HG03159 (cell line): ENCODE measurements at regions not wholly inside any gene's neighbourhood (a gene's known extent, or its start where the extent isn't known, plus 50 kb on each side); places are given as distances from the start of the nearest gene placed in this dataset.
"Not testable (repeated sequence)": the region's sequence is repeated elsewhere in the genome, so short reads cannot be mapped to it uniquely, and the experiment has no call there.

Source experiments
- ATAC-seq: cut with Tn5 transposase; IDR thresholded peaks from one replicate; pipeline ENCODE4 v1.9.1; 2021; ENCODE audit warnings: mild to moderate bottlenecking, moderate library complexity; ENCODE audit not compliant: unreplicated experiment

GRCh38 chr5:102554082-102554481 is 55.3 kb upstream of the SLCO6A1 start:
- ATAC-seq, result no peak

GRCh38 chr5:102554728-102555127 is 55.9 kb upstream of the SLCO6A1 start:
- ATAC-seq, result peak; percentile 87

- ATAC-seq, result peak; percentile 71
Observed at GRCh38 chr5:102561894-102562760, 63.3 kb upstream of the SLCO6A1 start.

GRCh38 chr5:102570747-102571146 is 71.9 kb upstream of the SLCO6A1 start:
- ATAC-seq, result no peak

GRCh38 chr5:102578362-102578761 is 79.6 kb upstream of the SLCO6A1 start:
- no peak for ATAC-seq

GRCh38 chr5:102579379-102579778 is 80.6 kb upstream of the SLCO6A1 start:
- ATAC-seq, result no peak

- no peak for ATAC-seq
Observed at GRCh38 chr5:102581011-102581410, 82.2 kb upstream of the SLCO6A1 start.

- no peak for ATAC-seq
Observed at GRCh38 chr5:102582696-102583095, 83.9 kb upstream of the SLCO6A1 start.

- no peak for ATAC-seq
Observed at GRCh38 chr5:102583276-102584124, 84.7 kb upstream of the SLCO6A1 start.

GRCh38 chr5:102589661-102590060 is 90.9 kb upstream of the SLCO6A1 start:
- no peak for ATAC-seq

GRCh38 chr5:102590467-102590866 is 91.7 kb upstream of the SLCO6A1 start:
- ATAC-seq, result no peak

- ATAC-seq, result peak; percentile 86
Observed at GRCh38 chr5:102591650-102592049, 92.8 kb upstream of the SLCO6A1 start.

GRCh38 chr5:102592586-102592985 is 93.8 kb upstream of the SLCO6A1 start:
- ATAC-seq, result not testable (repeated sequence)

- ATAC-seq, result no peak
Observed at GRCh38 chr5:102594192-102594591, 95.4 kb upstream of the SLCO6A1 start.

GRCh38 chr5:102595332-102595731 is 96.5 kb upstream of the SLCO6A1 start:
- ATAC-seq, result no peak

- peak; percentile 63 for ATAC-seq
Observed at GRCh38 chr5:102596113-102596512, 97.3 kb upstream of the SLCO6A1 start.

GRCh38 chr5:102596951-102597350 is 98.2 kb upstream of the SLCO6A1 start:
- no peak for ATAC-seq

GRCh38 chr5:102599289-102599688 is 100.5 kb upstream of the SLCO6A1 start:
- no peak for ATAC-seq

- no peak for ATAC-seq
Observed at GRCh38 chr5:102600964-102601363, 102.2 kb upstream of the SLCO6A1 start.

GRCh38 chr5:102603670-102604069 is 104.9 kb upstream of the SLCO6A1 start:
- no peak for ATAC-seq

GRCh38 chr5:102608414-102608813 is 109.6 kb upstream of the SLCO6A1 start:
- no peak for ATAC-seq

GRCh38 chr5:102611312-102611711 is 112.5 kb upstream of the SLCO6A1 start:
- no peak for ATAC-seq
